ENCODE measurements at regions not wholly inside any gene's neighbourhood (a gene's known extent, or its start where the extent isn't known, plus 50 kb on each side); places are given as distances from the start of the nearest gene placed in this dataset.

DNA sequence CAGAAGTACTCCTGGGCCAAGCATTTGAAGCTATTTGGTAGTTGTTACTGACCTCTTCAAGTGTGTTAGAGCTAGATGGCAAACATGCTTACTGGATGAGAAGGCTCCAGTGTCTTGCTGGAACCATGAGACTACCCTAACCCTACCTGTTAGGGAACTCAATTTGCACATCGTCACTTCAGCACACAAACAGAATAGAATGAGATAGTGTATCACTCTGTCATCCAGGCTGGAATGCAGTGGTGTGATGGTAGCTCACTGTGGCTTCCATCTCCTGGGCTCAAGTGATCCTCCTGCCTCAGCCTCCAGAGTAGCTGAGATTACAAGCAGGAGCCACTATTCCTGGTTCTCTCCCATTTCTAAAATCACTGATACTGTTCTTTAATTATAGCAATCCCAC is 417.0 kb upstream of the ATXN7L3B start:
- H3K4me1 Mint-ChIP-seq (ENCODE audit: unreplicated experiment), result peaks cover 9% of the 10 kb centered on the region
- no peaks in the 10 kb centered on the region for H3K9me3 Mint-ChIP-seq (ENCODE audit: unreplicated experiment)
- no peaks in the 10 kb centered on the region for H3K36me3 Mint-ChIP-seq (ENCODE audit: unreplicated experiment)
- DNase-seq (ENCODE audit: extremely low spot score, unreplicated experiment), result no peak
- no peak overlapping the region for H3K27ac Mint-ChIP-seq (ENCODE audit: unreplicated experiment)
- H3K4me3 Mint-ChIP-seq (ENCODE audit: unreplicated experiment), result no peak overlapping the region
- H3K27me3 Mint-ChIP-seq (ENCODE audit: unreplicated experiment), result no peaks in the 10 kb centered on the region
- TF ChIP-seq, protein P1, sequence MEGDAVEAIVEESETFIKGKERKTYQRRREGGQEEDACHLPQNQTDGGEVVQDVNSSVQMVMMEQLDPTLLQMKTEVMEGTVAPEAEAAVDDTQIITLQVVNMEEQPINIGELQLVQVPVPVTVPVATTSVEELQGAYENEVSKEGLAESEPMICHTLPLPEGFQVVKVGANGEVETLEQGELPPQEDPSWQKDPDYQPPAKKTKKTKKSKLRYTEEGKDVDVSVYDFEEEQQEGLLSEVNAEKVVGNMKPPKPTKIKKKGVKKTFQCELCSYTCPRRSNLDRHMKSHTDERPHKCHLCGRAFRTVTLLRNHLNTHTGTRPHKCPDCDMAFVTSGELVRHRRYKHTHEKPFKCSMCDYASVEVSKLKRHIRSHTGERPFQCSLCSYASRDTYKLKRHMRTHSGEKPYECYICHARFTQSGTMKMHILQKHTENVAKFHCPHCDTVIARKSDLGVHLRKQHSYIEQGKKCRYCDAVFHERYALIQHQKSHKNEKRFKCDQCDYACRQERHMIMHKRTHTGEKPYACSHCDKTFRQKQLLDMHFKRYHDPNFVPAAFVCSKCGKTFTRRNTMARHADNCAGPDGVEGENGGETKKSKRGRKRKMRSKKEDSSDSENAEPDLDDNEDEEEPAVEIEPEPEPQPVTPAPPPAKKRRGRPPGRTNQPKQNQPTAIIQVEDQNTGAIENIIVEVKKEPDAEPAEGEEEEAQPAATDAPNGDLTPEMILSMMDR (IDR thresholded peaks at IDR 0.05), result no peak

DNA sequence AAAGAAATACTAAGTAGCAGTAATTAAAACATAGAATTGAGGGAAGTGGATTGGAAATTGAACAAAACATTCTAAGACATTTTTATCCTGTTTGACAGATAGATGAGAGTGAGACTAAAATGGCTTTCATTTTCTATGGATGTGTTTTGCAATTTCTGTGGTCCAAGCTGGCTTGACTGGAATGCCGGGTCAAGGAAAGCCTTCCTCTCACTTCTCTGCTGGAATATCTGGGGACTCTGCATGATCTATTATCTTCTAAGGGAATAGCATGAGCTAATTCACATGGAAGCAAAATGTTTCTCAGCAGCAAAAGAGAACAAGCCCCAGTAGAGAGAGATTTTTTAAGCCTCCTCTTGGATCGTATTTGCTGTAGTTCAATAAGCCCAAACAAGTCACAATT is 407.9 kb upstream of the ATXN7L3B start:
- Mint-ChIP-seq H3K4me3 (ENCODE audit: unreplicated experiment) (no peak overlapping the region), H3K36me3 (ENCODE audit: unreplicated experiment) (no peaks in the 10 kb centered on the region), H3K27me3 (ENCODE audit: unreplicated experiment) (no peaks in the 10 kb centered on the region), H3K9me3 (ENCODE audit: unreplicated experiment) (peaks cover 9% of the 10 kb centered on the region), H3K4me1 (ENCODE audit: unreplicated experiment) (peaks cover 3% of the 10 kb centered on the region), H3K27ac (ENCODE audit: unreplicated experiment) (no peak overlapping the region)
- DNase-seq (ENCODE audit: extremely low spot score, unreplicated experiment), result no peak
- TF ChIP-seq, protein P1 (IDR thresholded peaks at IDR 0.05), result no peak

DNA sequence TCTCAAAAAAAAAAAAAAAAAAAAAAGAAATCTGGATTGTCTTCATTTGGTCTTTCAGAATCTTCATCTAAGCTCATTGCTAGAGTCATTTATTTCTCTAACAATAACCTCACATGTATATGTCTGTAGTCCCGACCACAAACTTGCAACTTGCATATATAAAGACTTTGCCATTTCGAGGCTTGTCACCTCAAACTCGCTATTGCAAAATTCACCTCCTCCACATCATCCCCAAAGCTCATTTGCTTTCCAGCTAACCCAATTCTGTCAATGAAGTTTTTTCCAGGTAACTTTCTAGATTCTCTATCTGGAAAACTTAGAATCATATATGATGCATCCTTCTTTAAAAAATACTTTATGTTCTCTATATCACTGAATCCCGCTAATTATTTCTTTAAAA is 393.2 kb upstream of the ATXN7L3B start:
- Mint-ChIP-seq H3K9me3 (ENCODE audit: unreplicated experiment) (no peaks in the 10 kb centered on the region), H3K36me3 (ENCODE audit: unreplicated experiment) (no peaks in the 10 kb centered on the region), H3K27me3 (ENCODE audit: unreplicated experiment) (no peaks in the 10 kb centered on the region), H3K4me3 (ENCODE audit: unreplicated experiment) (no peak overlapping the region), H3K27ac (ENCODE audit: unreplicated experiment) (no peak overlapping the region), H3K4me1 (ENCODE audit: unreplicated experiment) (no peaks in the 10 kb centered on the region)
- TF ChIP-seq, protein P1 (IDR thresholded peaks at IDR 0.05), result no peak
- no peak for DNase-seq (ENCODE audit: extremely low spot score, unreplicated experiment)

DNA sequence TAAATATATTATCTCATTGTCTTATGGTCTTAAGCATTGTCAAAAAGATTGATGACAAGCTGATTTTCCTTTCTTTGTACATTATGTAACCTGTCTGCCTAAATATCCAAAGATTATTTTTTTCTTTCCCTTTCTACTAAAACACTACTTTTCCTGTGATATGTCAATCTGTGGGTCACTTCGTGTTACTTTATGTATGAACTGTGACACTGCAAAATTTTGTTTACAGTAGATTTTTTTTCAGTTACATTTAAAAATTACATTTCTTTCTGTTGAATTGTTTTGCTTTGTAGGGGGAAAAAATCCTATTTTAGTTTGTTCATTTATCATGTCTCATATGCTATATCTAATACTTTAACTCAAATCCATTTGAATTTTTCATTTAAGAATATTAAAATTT is 392.3 kb upstream of the ATXN7L3B start:
- DNase-seq (ENCODE audit: extremely low spot score, unreplicated experiment), result no peak
- no peaks in the 10 kb centered on the region for H3K36me3 Mint-ChIP-seq (ENCODE audit: unreplicated experiment)
- no peaks in the 10 kb centered on the region for H3K9me3 Mint-ChIP-seq (ENCODE audit: unreplicated experiment)
- H3K27me3 Mint-ChIP-seq (ENCODE audit: unreplicated experiment), result no peaks in the 10 kb centered on the region
- no peaks in the 10 kb centered on the region for H3K4me1 Mint-ChIP-seq (ENCODE audit: unreplicated experiment)
- H3K27ac Mint-ChIP-seq (ENCODE audit: unreplicated experiment), result no peak overlapping the region
- H3K4me3 Mint-ChIP-seq (ENCODE audit: unreplicated experiment), result no peak overlapping the region
- TF ChIP-seq, protein P1 (IDR thresholded peaks at IDR 0.05), result no peak

DNA sequence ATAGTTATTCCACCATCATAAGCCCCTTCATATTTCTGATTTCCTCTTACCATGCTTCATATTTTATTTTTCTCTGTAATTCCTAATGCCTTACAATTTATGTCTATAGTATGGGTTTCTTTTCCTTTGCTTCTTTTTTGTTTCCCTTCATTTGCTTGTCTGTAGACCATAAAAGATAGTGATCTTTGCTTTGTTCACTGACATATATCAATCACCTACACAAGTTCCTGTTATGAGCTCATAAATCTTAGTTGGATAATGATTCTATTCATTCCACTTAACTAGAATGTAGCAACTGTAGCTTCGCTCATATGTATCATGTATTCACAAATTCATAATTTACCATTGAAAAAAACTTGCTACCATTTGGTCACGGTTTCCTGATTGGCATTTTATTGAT is 388.8 kb upstream of the ATXN7L3B start:
- no peaks in the 10 kb centered on the region for H3K36me3 Mint-ChIP-seq (ENCODE audit: unreplicated experiment)
- TF ChIP-seq, protein P1 (IDR thresholded peaks at IDR 0.05), result no peak
- H3K9me3 Mint-ChIP-seq (ENCODE audit: unreplicated experiment), result no peaks in the 10 kb centered on the region
- no peaks in the 10 kb centered on the region for H3K4me1 Mint-ChIP-seq (ENCODE audit: unreplicated experiment)
- no peak for DNase-seq (ENCODE audit: extremely low spot score, unreplicated experiment)
- H3K27ac Mint-ChIP-seq (ENCODE audit: unreplicated experiment), result no peak overlapping the region
- H3K4me3 Mint-ChIP-seq (ENCODE audit: unreplicated experiment), result no peak overlapping the region
- H3K27me3 Mint-ChIP-seq (ENCODE audit: unreplicated experiment), result no peaks in the 10 kb centered on the region
